Panc1 (cell line): ENCODE measurements at regions not wholly inside any gene's neighbourhood (a gene's known extent, or its start where the extent isn't known, plus 50 kb on each side); places are given as distances from the start of the nearest gene placed in this dataset.

Source experiments
- ATAC-seq: fragments of 200-7000 bp; cut with Tn5 transposase; 2 replicates; pipeline ENCODE4 v1.9.1; 2020; ENCODE audit warnings: mild to moderate bottlenecking, moderate library complexity
- BruUV-seq: library from RNA; stranded (reverse); fragments of 400-500 nt; replicated peaks from 2 replicates; lab custom pipeline; 2021; lab: Mats Ljungman, UMichigan
- CTCF ChIA-PET: fragments of 300-600 bp; sonication (Branson Sonifier 250); formaldehyde crosslinking; loops from one replicate; lab custom pipeline; 2022; ENCODE audit warnings: antibody characterized with exemption; lab: Charles Lee
- POLR2A ChIA-PET: fragments of 300-600 bp; sonication (Branson Sonifier 250); formaldehyde crosslinking; loops from one replicate; lab custom pipeline; 2022; ENCODE audit warnings: antibody characterized with exemption; lab: Charles Lee
- DNase-seq: peaks from one replicate; pipeline ENCODE4 v3.0.0-alpha.2; 2010; ENCODE audit warnings: low read depth, low spot score
- H3K27ac ChIP-seq: 2 replicates; pipeline ENCODE4 v1.5.1; 2011; ENCODE audit warnings: mild to moderate bottlenecking, low read length, inconsistent platforms
- H3K27me3 ChIP-seq: fragments of 200-500 bp; sonication (Bioruptor generic); 2 replicates; pipeline ENCODE4 v1.6.0; 2014; ENCODE audit warnings: low read length, inconsistent platforms; ENCODE audit not compliant: control insufficient read depth, insufficient read depth
- H3K36me3 ChIP-seq: fragments of 200-500 bp; sonication (Bioruptor generic); 2 replicates; pipeline ENCODE4 v1.5.1; 2014; ENCODE audit warnings: inconsistent platforms, mild to moderate bottlenecking, low read length, moderate library complexity; ENCODE audit not compliant: control insufficient read depth, insufficient read depth
- H3K4me1 ChIP-seq: 2 replicates; pipeline ENCODE4 v1.5.1; 2011; ENCODE audit warnings: inconsistent platforms, mild to moderate bottlenecking, low read length, moderate library complexity; ENCODE audit not compliant: control insufficient read depth, insufficient read depth
- H3K4me3 ChIP-seq, 2 experiments: 2 replicates each; pipeline ENCODE4 v1.5.1; 2011 to 2012; ENCODE audit warnings: low read depth in 2 of 2, low read length in 2 of 2, mild to moderate bottlenecking in 2 of 2, inconsistent platforms in 1 of 2, moderate library complexity in 1 of 2
- H3K9me3 ChIP-seq: fragments of 200-500 bp; sonication (Bioruptor generic); 2 replicates; pipeline ENCODE4 v1.5.1; 2014; ENCODE audit warnings: low read depth, mild to moderate bottlenecking, inconsistent platforms, low read length, moderate library complexity; ENCODE audit not compliant: control insufficient read depth, insufficient read depth
- CTCF ChIP-seq: fragments of 450-650 bp; IDR thresholded peaks from 2 replicates; pipeline ENCODE4 v1.5.1; 2017; ENCODE audit warnings: mild to moderate bottlenecking
- POLR2AphosphoS5 ChIP-seq: IDR thresholded peaks from 2 replicates; pipeline ENCODE4 v1.6.1; 2012; ENCODE audit warnings: mild to moderate bottlenecking, low read depth, low read length, moderate library complexity
- REST ChIP-seq, 2 experiments: IDR thresholded peaks; 2 replicates each; pipeline ENCODE4 v1.6.1; 2011 to 2012; ENCODE audit warnings: low read depth in 2 of 2, control low read depth in 1 of 2, low read length in 1 of 2, mild to moderate bottlenecking in 1 of 2, moderate library complexity in 1 of 2; ENCODE audit not compliant: insufficient read depth in 1 of 2
- SIN3A ChIP-seq: IDR thresholded peaks from 2 replicates; pipeline ENCODE4 v1.6.1; 2012; ENCODE audit warnings: low read depth, mild to moderate bottlenecking, low read length, moderate library complexity, borderline replicate concordance; ENCODE audit not compliant: insufficient read depth
- TCF7L2 ChIP-seq: IDR thresholded peaks from 2 replicates; pipeline ENCODE4 v1.6.1; 2011; ENCODE audit warnings: mild to moderate bottlenecking, low read depth, low read length, inconsistent platforms
- in situ Hi-C: cut with HindIII; loops from 2 replicates; pipeline ENCODE4 v1.10.0; 2016; ENCODE audit warnings: low sequenced_read_pairs, low pct_unique_long_range_greater_than_20kb
- intact Hi-C: fragments of 100-400 bp; cut with micrococcal nuclease; formaldehyde crosslinking; loops from one replicate; pipeline ENCODE4 v1.10.0; 2022; ENCODE audit not compliant: unreplicated experiment

- intact Hi-C loops: no loop called here
- Histone ChIP-seq H3K4me3 (no peak overlapping the region), H3K4me1 (no peaks in the 10 kb centered on the region; the same call in 1 of the 2 replicates), H3K36me3 (no peaks in the 10 kb centered on the region), H3K27ac (no peak overlapping the region), H3K27me3 (peaks cover 2% of the 10 kb centered on the region; the same call in 1 of the 2 replicates), H3K9me3 (no peaks in the 10 kb centered on the region)
- TF ChIP-seq SIN3A (no peak), POLR2AphosphoS5 (no peak), TCF7L2 (no peak), CTCF (no peak), REST (IDR thresholded peaks at IDR 0.05; ENCODE audit: insufficient read depth in 1 of 2, low read depth in 2 of 2, low read length in 1 of 2) (no peak)
- BruUV-seq: no TSS peak
- ChIA-PET POLR2A (interaction anchor here (0.7 kb wide), 2 partner anchors 44 to 1318 kb away, joined by 3 to 4 read pairs; no protein-coding TSS in a partner anchor), CTCF (no interaction called here)
- in situ Hi-C loops: no loop called here
- ATAC-seq (no peak), DNase-seq (no peak)
Observed at GRCh38 chr17:33561569-33562334, 268.7 kb upstream of the ASIC2 start.

- no peak for DNase-seq
- TF ChIP-seq SIN3A (no peak), POLR2AphosphoS5 (no peak), TCF7L2 (no peak), REST (IDR thresholded peaks at IDR 0.05; ENCODE audit: insufficient read depth in 1 of 2, low read depth in 2 of 2, low read length in 1 of 2) (no peak), CTCF (no peak)
- Histone ChIP-seq H3K4me3 (no peak overlapping the region), H3K27ac (no peak overlapping the region), H3K4me1 (no peaks in the 10 kb centered on the region; the same call in 1 of the 2 replicates), H3K27me3 (peaks cover 2% of the 10 kb centered on the region; the same call in 1 of the 2 replicates), H3K9me3 (no peaks in the 10 kb centered on the region), H3K36me3 (no peaks in the 10 kb centered on the region)
- ChIA-PET POLR2A (no interaction called here), CTCF (no interaction called here)
- no peak for ATAC-seq
- intact Hi-C loops (no loop called here), in situ Hi-C loops (no loop called here)
- no TSS peak for BruUV-seq
Observed at GRCh38 chr17:33562792-33563191, 269.7 kb upstream of the ASIC2 start.
